ENCODE measurements at regions not wholly inside any gene's neighbourhood (a gene's known extent, or its start where the extent isn't known, plus 50 kb on each side); places are given as distances from the start of the nearest gene placed in this dataset.

GRCh38 chr1:25168193-25169071, 63.9 kb downstream of the SYF2 start (continued):
- no peak for TF ChIP-seq DBP (CRISPR knock-in tag; IDR thresholded peaks at IDR 0.05; ENCODE audit: not compliant biosample characterization)
- TF ChIP-seq TIGD3 (CRISPR knock-in tag; IDR thresholded peaks at IDR 0.05; ENCODE audit: borderline replicate concordance) = peak; percentile 54; the same call in 1 of the 2 replicates
- TF ChIP-seq RFX1 (IDR thresholded peaks at IDR 0.05) = no peak
- TF ChIP-seq ZNF275 (CRISPR knock-in tag; IDR thresholded peaks at IDR 0.05; ENCODE audit: borderline replicate concordance) = peak; percentile 34; the same call in 1 of the 2 replicates
- peak; percentile 79; the same call in 1 of the 2 replicates for TF ChIP-seq SRY (CRISPR knock-in tag; IDR thresholded peaks at IDR 0.05)
- TF ChIP-seq, protein P1, sequence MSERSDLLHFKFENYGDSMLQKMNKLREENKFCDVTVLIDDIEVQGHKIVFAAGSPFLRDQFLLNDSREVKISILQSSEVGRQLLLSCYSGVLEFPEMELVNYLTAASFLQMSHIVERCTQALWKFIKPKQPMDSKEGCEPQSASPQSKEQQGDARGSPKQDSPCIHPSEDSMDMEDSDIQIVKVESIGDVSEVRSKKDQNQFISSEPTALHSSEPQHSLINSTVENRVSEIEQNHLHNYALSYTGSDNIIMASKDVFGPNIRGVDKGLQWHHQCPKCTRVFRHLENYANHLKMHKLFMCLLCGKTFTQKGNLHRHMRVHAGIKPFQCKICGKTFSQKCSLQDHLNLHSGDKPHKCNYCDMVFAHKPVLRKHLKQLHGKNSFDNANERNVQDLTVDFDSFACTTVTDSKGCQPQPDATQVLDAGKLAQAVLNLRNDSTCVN (CRISPR knock-in tag; IDR thresholded peaks at IDR 0.05; ENCODE audit: borderline replicate concordance) = no peak; the same call in 1 of the 2 replicates
- TF ChIP-seq MAFK (conservative IDR thresholded peaks at IDR 0.05 in 1 of 2, IDR thresholded peaks at IDR 0.05 in 1 of 2; ENCODE audit: low read length in 2 of 2) = no peak
- TF ChIP-seq DMTF1 (CRISPR knock-in tag; IDR thresholded peaks at IDR 0.05) = no peak
- TF ChIP-seq KLF15 (CRISPR knock-in tag; IDR thresholded peaks at IDR 0.05; ENCODE audit: borderline replicate concordance) = no peak
- no peak for TF ChIP-seq HDAC6 (IDR thresholded peaks at IDR 0.05; ENCODE audit: low read depth, low read length)
- no peak for TF ChIP-seq CERS6 (CRISPR knock-in tag; IDR thresholded peaks at IDR 0.05)
- TF ChIP-seq, protein P2, sequence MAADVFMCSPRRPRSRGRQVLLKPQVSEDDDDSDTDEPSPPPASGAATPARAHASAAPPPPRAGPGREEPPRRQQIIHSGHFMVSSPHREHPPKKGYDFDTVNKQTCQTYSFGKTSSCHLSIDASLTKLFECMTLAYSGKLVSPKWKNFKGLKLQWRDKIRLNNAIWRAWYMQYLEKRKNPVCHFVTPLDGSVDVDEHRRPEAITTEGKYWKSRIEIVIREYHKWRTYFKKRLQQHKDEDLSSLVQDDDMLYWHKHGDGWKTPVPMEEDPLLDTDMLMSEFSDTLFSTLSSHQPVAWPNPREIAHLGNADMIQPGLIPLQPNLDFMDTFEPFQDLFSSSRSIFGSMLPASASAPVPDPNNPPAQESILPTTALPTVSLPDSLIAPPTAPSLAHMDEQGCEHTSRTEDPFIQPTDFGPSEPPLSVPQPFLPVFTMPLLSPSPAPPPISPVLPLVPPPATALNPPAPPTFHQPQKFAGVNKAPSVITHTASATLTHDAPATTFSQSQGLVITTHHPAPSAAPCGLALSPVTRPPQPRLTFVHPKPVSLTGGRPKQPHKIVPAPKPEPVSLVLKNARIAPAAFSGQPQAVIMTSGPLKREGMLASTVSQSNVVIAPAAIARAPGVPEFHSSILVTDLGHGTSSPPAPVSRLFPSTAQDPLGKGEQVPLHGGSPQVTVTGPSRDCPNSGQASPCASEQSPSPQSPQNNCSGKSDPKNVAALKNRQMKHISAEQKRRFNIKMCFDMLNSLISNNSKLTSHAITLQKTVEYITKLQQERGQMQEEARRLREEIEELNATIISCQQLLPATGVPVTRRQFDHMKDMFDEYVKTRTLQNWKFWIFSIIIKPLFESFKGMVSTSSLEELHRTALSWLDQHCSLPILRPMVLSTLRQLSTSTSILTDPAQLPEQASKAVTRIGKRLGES (CRISPR knock-in tag; IDR thresholded peaks at IDR 0.05; ENCODE audit: borderline replicate concordance) = no peak
- TF ChIP-seq, protein P3, sequence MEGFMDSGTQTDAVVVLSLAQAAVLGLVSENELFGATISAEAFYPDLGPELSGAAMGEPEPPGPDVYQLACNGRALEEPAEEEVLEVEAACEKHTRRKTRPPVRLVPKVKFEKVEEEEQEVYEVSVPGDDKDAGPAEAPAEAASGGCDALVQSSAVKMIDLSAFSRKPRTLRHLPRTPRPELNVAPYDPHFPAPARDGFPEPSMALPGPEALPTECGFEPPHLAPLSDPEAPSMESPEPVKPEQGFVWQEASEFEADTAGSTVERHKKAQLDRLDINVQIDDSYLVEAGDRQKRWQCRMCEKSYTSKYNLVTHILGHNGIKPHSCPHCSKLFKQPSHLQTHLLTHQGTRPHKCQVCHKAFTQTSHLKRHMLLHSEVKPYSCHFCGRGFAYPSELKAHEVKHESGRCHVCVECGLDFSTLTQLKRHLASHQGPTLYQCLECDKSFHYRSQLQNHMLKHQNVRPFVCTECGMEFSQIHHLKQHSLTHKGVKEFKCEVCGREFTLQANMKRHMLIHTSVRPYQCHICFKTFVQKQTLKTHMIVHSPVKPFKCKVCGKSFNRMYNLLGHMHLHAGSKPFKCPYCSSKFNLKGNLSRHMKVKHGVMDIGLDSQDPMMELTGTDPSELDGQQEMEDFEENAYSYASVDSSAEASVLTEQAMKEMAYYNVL (CRISPR knock-in tag; IDR thresholded peaks at IDR 0.05; ENCODE audit: borderline replicate concordance) = peak; percentile 84; the same call in 1 of the 2 replicates

Measured in HepG2 (cell line).